WTC11 (cell line): ENCODE measurements at regions not wholly inside any gene's neighbourhood (a gene's known extent, or its start where the extent isn't known, plus 50 kb on each side); places are given as distances from the start of the nearest gene placed in this dataset.
A peak's percentile ranks its signal among the peaks of the same experiment; 100 is the strongest.

Experiments used
- ATAC-seq: fragments of 200-7000 bp; cut with Tn5 transposase; 2 replicates; pipeline ENCODE4 v1.10.0; 2021; ENCODE audit warnings: mild to moderate bottlenecking, moderate library complexity
- CTCF ChIA-PET: fragments of 300-600 bp; sonication (Branson Sonifier 250); formaldehyde crosslinking; loops from one replicate; lab custom pipeline; 2021; ENCODE audit warnings: antibody characterized with exemption; lab: Charles Lee
- POLR2A ChIA-PET: fragments of 350-600 bp; sonication (Branson Sonifier 250); formaldehyde crosslinking; loops from one replicate; lab custom pipeline; 2021; ENCODE audit warnings: antibody characterized with exemption; lab: Charles Lee
- DNase-seq: peaks from one replicate; pipeline ENCODE4 v3.0.0; 2021; ENCODE audit warnings: low spot score
- H3K27ac Mint-ChIP-seq: 2 replicates; pipeline ENCODE4 v1.8.0; 2021; ENCODE audit warnings: mixed read lengths
- H3K27me3 Mint-ChIP-seq: 2 replicates; pipeline ENCODE4 v1.8.0; 2021; ENCODE audit warnings: low read depth, mild to moderate bottlenecking, moderate library complexity, mixed read lengths
- H3K36me3 Mint-ChIP-seq: 2 replicates; pipeline ENCODE4 v1.8.0; 2021; ENCODE audit warnings: mixed read lengths
- H3K4me1 Mint-ChIP-seq: 2 replicates; pipeline ENCODE4 v1.8.0; 2022; ENCODE audit warnings: mixed read lengths
- H3K4me3 Mint-ChIP-seq: 2 replicates; pipeline ENCODE4 v1.8.0; 2021; ENCODE audit warnings: mild to moderate bottlenecking, moderate library complexity, mixed read lengths
- H3K9me3 Mint-ChIP-seq: 2 replicates; pipeline ENCODE4 v1.8.0; 2021; ENCODE audit warnings: mixed read lengths
- AFF4 ChIP-seq: sonication (generic); formaldehyde crosslinking; IDR thresholded peaks from 2 replicates; pipeline ENCODE4 v1.8.1; 2023; ENCODE audit warnings: mild to moderate bottlenecking, missing genetic modification reagents, borderline replicate concordance
- AR ChIP-seq: fragments of 250-450 bp; sonication (Bioruptor Pico); IDR thresholded peaks from 2 replicates; pipeline ENCODE4 v1.9.0; 2021; ENCODE audit warnings: mild to moderate bottlenecking
- ATF2 ChIP-seq: sonication (generic); formaldehyde crosslinking; IDR thresholded peaks from 2 replicates; pipeline ENCODE4 v1.8.1; 2022; ENCODE audit warnings: low read depth, missing genetic modification reagents, borderline replicate concordance
- ATF3 ChIP-seq: sonication (generic); formaldehyde crosslinking; conservative IDR thresholded peaks from 2 replicates; pipeline ENCODE4 v1.8.1; 2022; ENCODE audit warnings: mild to moderate bottlenecking, missing genetic modification reagents
- CREM ChIP-seq: sonication (generic); formaldehyde crosslinking; IDR thresholded peaks from 2 replicates; pipeline ENCODE4 v1.8.1; 2022; ENCODE audit warnings: mild to moderate bottlenecking, missing genetic modification reagents, moderate library complexity
- FOXK1 ChIP-seq: sonication (generic); formaldehyde crosslinking; IDR thresholded peaks from 2 replicates; pipeline ENCODE4 v1.8.0; 2022; ENCODE audit warnings: mild to moderate bottlenecking, moderate library complexity, missing genetic modification reagents
- FOXP1 ChIP-seq: sonication (generic); formaldehyde crosslinking; IDR thresholded peaks from 2 replicates; pipeline ENCODE4 v1.8.0; 2022; ENCODE audit warnings: missing genetic modification reagents, mild to moderate bottlenecking, moderate library complexity, borderline replicate concordance
- FOXP4 ChIP-seq: sonication (generic); formaldehyde crosslinking; IDR thresholded peaks from 2 replicates; pipeline ENCODE4 v1.8.0; 2022; ENCODE audit warnings: mild to moderate bottlenecking, missing genetic modification reagents
- GABPB1 ChIP-seq: sonication (generic); formaldehyde crosslinking; IDR thresholded peaks from 2 replicates; pipeline ENCODE4 v1.8.1; 2023; ENCODE audit warnings: mild to moderate bottlenecking, missing genetic modification reagents
- IRF2 ChIP-seq: sonication (generic); formaldehyde crosslinking; IDR thresholded peaks from 2 replicates; pipeline ENCODE4 v1.8.0; 2022; ENCODE audit warnings: low read depth, missing genetic modification reagents, borderline replicate concordance
- JUN ChIP-seq: sonication (generic); formaldehyde crosslinking; IDR thresholded peaks from 2 replicates; pipeline ENCODE4 v1.8.0; 2023; ENCODE audit warnings: mild to moderate bottlenecking, missing genetic modification reagents
- MAX ChIP-seq: sonication (generic); formaldehyde crosslinking; IDR thresholded peaks from 2 replicates; pipeline ENCODE4 v1.8.0; 2022; ENCODE audit warnings: mild to moderate bottlenecking, missing genetic modification reagents
- NFE2L1 ChIP-seq: sonication (generic); formaldehyde crosslinking; IDR thresholded peaks from 2 replicates; pipeline ENCODE4 v1.8.1; 2023; ENCODE audit warnings: missing genetic modification reagents
- NR1H2 ChIP-seq: sonication (generic); formaldehyde crosslinking; IDR thresholded peaks from 2 replicates; pipeline ENCODE4 v1.9.0; 2021; ENCODE audit warnings: mild to moderate bottlenecking, moderate library complexity, missing genetic modification reagents
- NR2C2 ChIP-seq: sonication (generic); formaldehyde crosslinking; IDR thresholded peaks from 2 replicates; pipeline ENCODE4 v1.8.0; 2022; ENCODE audit warnings: mild to moderate bottlenecking, missing genetic modification reagents
- PREB ChIP-seq: sonication (generic); formaldehyde crosslinking; IDR thresholded peaks from 2 replicates; pipeline ENCODE4 v1.8.1; 2022; ENCODE audit warnings: mild to moderate bottlenecking, missing genetic modification reagents, moderate library complexity, borderline replicate concordance
- PRRX2 ChIP-seq: fragments of 250-450 bp; sonication (Bioruptor Pico); IDR thresholded peaks from 2 replicates; pipeline ENCODE4 v1.8.0; 2021; ENCODE audit warnings: mild to moderate bottlenecking
- RELA ChIP-seq: sonication (generic); formaldehyde crosslinking; IDR thresholded peaks from 2 replicates; pipeline ENCODE4 v1.8.1; 2022; ENCODE audit warnings: missing genetic modification reagents, mild to moderate bottlenecking, borderline replicate concordance
- SMAD4 ChIP-seq: sonication (generic); formaldehyde crosslinking; IDR thresholded peaks from 2 replicates; pipeline ENCODE4 v1.8.0; 2022; ENCODE audit warnings: mild to moderate bottlenecking, missing genetic modification reagents
- TEAD4 ChIP-seq: sonication (generic); formaldehyde crosslinking; IDR thresholded peaks from 2 replicates; pipeline ENCODE4 v1.8.0; 2022; ENCODE audit warnings: mild to moderate bottlenecking, missing genetic modification reagents
- USF1 ChIP-seq: sonication (generic); formaldehyde crosslinking; IDR thresholded peaks from 2 replicates; pipeline ENCODE4 v1.8.0; 2022; ENCODE audit warnings: mild to moderate bottlenecking, missing genetic modification reagents
- ZNF219 ChIP-seq: sonication (generic); formaldehyde crosslinking; IDR thresholded peaks from 2 replicates; pipeline ENCODE4 v1.8.0; 2023; ENCODE audit warnings: missing genetic modification reagents, mild to moderate bottlenecking, borderline replicate concordance
- ZNF396 ChIP-seq: fragments of 250-450 bp; sonication (Bioruptor Pico); IDR thresholded peaks from 2 replicates; pipeline ENCODE4 v1.8.0; 2021; ENCODE audit warnings: mild to moderate bottlenecking, moderate library complexity, borderline replicate concordance
- ZNF423 ChIP-seq: fragments of 250-450 bp; sonication (Bioruptor Pico); IDR thresholded peaks from 2 replicates; pipeline ENCODE4 v2.1.2; 2022; ENCODE audit warnings: mild to moderate bottlenecking, moderate library complexity

GRCh38 chr2:52070665-52071064, 1038.7 kb upstream of the NRXN1 start (continued):
- TF ChIP-seq AFF4 (CRISPR knock-in tag) (no peak), JUN (CRISPR knock-in tag) (no peak), AR (CRISPR knock-in tag) (no peak), ATF2 (no peak), FOXK1 (no peak)

GRCh38 chr2:52064234-52064633, 1032.3 kb upstream of the NRXN1 start:
- ChIA-PET CTCF (no interaction called here), POLR2A (no interaction called here)
- Mint-ChIP-seq H3K27ac (no peak overlapping the region), H3K4me1 (no peaks in the 10 kb centered on the region), H3K4me3 (no peak overlapping the region), H3K36me3 (peaks cover 9% of the 10 kb centered on the region), H3K9me3 (peaks cover 13% of the 10 kb centered on the region), H3K27me3 (no peaks in the 10 kb centered on the region)
- ATAC-seq (no peak), DNase-seq (no peak)
- TF ChIP-seq SMAD4 (CRISPR knock-in tag) (no peak), PRRX2 (CRISPR knock-in tag) (no peak), FOXP4 (no peak), USF1 (CRISPR knock-in tag) (no peak), ZNF396 (CRISPR knock-in tag) (no peak), NR2C2 (CRISPR knock-in tag) (no peak), IRF2 (CRISPR knock-in tag) (no peak), ZNF219 (no peak), GABPB1 (CRISPR knock-in tag) (no peak)

- ATAC-seq (peak; percentile 79), DNase-seq (no peak)
- CTCF ChIA-PET = no interaction called here
- Mint-ChIP-seq H3K4me1 (peaks cover 26% of the 10 kb centered on the region), H3K27me3 (peaks cover under 1% of the 10 kb centered on the region; the same call in 1 of the 2 replicates), H3K9me3 (peaks cover 53% of the 10 kb centered on the region), H3K36me3 (peaks cover 49% of the 10 kb centered on the region), H3K27ac (peak overlapping the region; percentile 89), H3K4me3 (peak overlapping the region; percentile 38; the same call in 1 of the 2 replicates)
- POLR2A ChIA-PET = no interaction called here
- TF ChIP-seq ZNF423 (no peak), RELA (CRISPR knock-in tag) (no peak), TEAD4 (CRISPR knock-in tag) (no peak), CREM (no peak), FOXP1 (CRISPR knock-in tag) (no peak), NFE2L1 (CRISPR knock-in tag) (no peak), ATF3 (CRISPR knock-in tag) (no peak), PREB (CRISPR knock-in tag) (no peak), MAX (CRISPR knock-in tag) (no peak), NR1H2 (CRISPR knock-in tag) (no peak)
Measured at GRCh38 chr2:52054824-52055223, 1022.9 kb upstream of the NRXN1 start.
